ENCODE measurements at regions not wholly inside any gene's neighbourhood (a gene's known extent, or its start where the extent isn't known, plus 50 kb on each side); places are given as distances from the start of the nearest gene placed in this dataset.

DNA sequence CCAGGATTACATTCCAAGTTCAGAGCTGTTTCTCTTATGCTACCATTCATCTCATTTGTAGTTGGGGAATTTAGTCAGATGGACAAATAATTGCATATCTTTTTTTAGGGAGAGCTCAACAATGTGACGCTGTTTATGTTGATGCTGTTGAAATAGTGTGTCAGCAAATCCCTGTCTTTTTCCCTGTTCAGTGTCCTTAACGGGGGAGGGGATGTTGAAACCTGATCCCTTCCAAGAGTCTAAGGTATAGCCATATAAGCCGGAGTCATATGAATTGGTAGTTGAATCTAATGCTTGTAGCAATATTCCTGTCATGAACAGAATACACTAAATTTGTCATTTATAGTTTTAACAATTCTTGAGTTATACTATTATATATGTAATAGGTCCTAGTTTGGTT is 293.5 kb upstream of the FAT1 start:
- Histone ChIP-seq H3K9me1 (ENCODE audit: insufficient read depth, low read length) (no peaks in the 10 kb centered on the region), H2AFZ (replicated peaks; ENCODE audit: low read length, poor library complexity) (no peak overlapping the region), H2BK15ac (ENCODE audit: low read depth, low read length) (no peak overlapping the region), H3K27me3 (ENCODE audit: control insufficient read depth, insufficient read depth, low read length) (no peaks in the 10 kb centered on the region), H3K14ac (replicated peaks; ENCODE audit: low read depth, low read length) (no peak overlapping the region), H2AK9ac (replicated peaks; ENCODE audit: low read depth, low read length, poor library complexity) (no peak overlapping the region), H3K23ac (ENCODE audit: low read depth, low read length) (no peak overlapping the region), H3K4me3 (ENCODE audit: insufficient read depth, low read depth, low read length) (no peak overlapping the region), H4K8ac (ENCODE audit: low read depth in 2 of 2, low read length in 2 of 2) (no peak overlapping the region), H3K9ac (ENCODE audit: low read depth, low read length) (no peak overlapping the region), H4K91ac (ENCODE audit: insufficient read depth, low read depth, low read length) (no peak overlapping the region), H3K36me3 (ENCODE audit: control insufficient read depth, insufficient read depth, low read length) (no peaks in the 10 kb centered on the region), H2BK20ac (ENCODE audit: low read depth, low read length) (no peak overlapping the region), H3K4ac (ENCODE audit: low read depth, low read length) (no peak overlapping the region), H3K4me2 (ENCODE audit: low read depth, low read length) (no peak overlapping the region), H3K56ac (ENCODE audit: extremely low read depth, insufficient read depth, low read length) (no peak overlapping the region), H2BK120ac (ENCODE audit: low read depth, low read length) (no peak overlapping the region), H3K27ac (ENCODE audit: insufficient read depth, low read length) (no peak overlapping the region), H3K9me3 (ENCODE audit: control insufficient read depth, insufficient read depth, low read length) (no peaks in the 10 kb centered on the region), H3K4me1 (ENCODE audit: control insufficient read depth, insufficient read depth, low read length) (peaks cover 2% of the 10 kb centered on the region; the same call in 1 of the 2 replicates), H2BK5ac (ENCODE audit: low read depth, low read length, poor library complexity, severe bottlenecking) (no peak overlapping the region), H4K5ac (ENCODE audit: low read depth, low read length) (no peak overlapping the region), H4K20me1 (ENCODE audit: insufficient read depth, low read length) (no peaks in the 10 kb centered on the region), H2AK5ac (ENCODE audit: low read depth, low read length) (no peak overlapping the region), H3K18ac (ENCODE audit: low read depth, low read length) (no peak overlapping the region), H3K79me1 (ENCODE audit: low read depth in 1 of 2, low read length in 2 of 2) (no peaks in the 10 kb centered on the region)
- no CpG with 5 or more reads among the region's 3 CpGs for WGBS, 2 experiments (ENCODE audit: extremely low coverage in 2 of 2, insufficient read length in 1 of 2)
- ATAC-seq (ENCODE audit: low read depth), result no peak; the same call in 1 of the 2 replicates
- TF ChIP-seq, protein P1, sequence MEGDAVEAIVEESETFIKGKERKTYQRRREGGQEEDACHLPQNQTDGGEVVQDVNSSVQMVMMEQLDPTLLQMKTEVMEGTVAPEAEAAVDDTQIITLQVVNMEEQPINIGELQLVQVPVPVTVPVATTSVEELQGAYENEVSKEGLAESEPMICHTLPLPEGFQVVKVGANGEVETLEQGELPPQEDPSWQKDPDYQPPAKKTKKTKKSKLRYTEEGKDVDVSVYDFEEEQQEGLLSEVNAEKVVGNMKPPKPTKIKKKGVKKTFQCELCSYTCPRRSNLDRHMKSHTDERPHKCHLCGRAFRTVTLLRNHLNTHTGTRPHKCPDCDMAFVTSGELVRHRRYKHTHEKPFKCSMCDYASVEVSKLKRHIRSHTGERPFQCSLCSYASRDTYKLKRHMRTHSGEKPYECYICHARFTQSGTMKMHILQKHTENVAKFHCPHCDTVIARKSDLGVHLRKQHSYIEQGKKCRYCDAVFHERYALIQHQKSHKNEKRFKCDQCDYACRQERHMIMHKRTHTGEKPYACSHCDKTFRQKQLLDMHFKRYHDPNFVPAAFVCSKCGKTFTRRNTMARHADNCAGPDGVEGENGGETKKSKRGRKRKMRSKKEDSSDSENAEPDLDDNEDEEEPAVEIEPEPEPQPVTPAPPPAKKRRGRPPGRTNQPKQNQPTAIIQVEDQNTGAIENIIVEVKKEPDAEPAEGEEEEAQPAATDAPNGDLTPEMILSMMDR (conservative IDR thresholded peaks at IDR 0.05; ENCODE audit: low read depth, low read length), result no peak
- TF ChIP-seq MXI1 (IDR thresholded peaks at IDR 0.05; ENCODE audit: borderline replicate concordance, low read depth, low read length) (no peak), RCOR1 (IDR thresholded peaks at IDR 0.05; ENCODE audit: insufficient replicate concordance, low read length) (no peak), RAD21 (IDR thresholded peaks at IDR 0.05; ENCODE audit: low read length) (no peak), POLR2A (IDR thresholded peaks at IDR 0.05; ENCODE audit: low read depth, low read length) (no peak), MAZ (IDR thresholded peaks at IDR 0.05; ENCODE audit: borderline replicate concordance, low read depth, low read length) (no peak), CHD1 (IDR thresholded peaks at IDR 0.05; ENCODE audit: low read depth, low read length) (no peak), MAFK (IDR thresholded peaks at IDR 0.05; ENCODE audit: low read depth, low read length) (no peak), BHLHE40 (IDR thresholded peaks at IDR 0.05; ENCODE audit: low read depth, low read length) (no peak), RFX5 (IDR thresholded peaks at IDR 0.05; ENCODE audit: low read depth, low read length) (no peak), SMC3 (IDR thresholded peaks at IDR 0.05; ENCODE audit: low read depth, low read length) (no peak), FOS (IDR thresholded peaks at IDR 0.05; ENCODE audit: low read depth, low read length) (no peak), CEBPB (IDR thresholded peaks at IDR 0.05; ENCODE audit: low read depth, low read length) (no peak), NFE2L2 (IDR thresholded peaks at IDR 0.05; ENCODE audit: low read depth, low read length) (no peak)
- TF ChIP-seq, protein P2, sequence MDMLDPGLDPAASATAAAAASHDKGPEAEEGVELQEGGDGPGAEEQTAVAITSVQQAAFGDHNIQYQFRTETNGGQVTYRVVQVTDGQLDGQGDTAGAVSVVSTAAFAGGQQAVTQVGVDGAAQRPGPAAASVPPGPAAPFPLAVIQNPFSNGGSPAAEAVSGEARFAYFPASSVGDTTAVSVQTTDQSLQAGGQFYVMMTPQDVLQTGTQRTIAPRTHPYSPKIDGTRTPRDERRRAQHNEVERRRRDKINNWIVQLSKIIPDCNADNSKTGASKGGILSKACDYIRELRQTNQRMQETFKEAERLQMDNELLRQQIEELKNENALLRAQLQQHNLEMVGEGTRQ (IDR thresholded peaks at IDR 0.05; ENCODE audit: low read depth, low read length), result no peak
- TF ChIP-seq, protein P3, sequence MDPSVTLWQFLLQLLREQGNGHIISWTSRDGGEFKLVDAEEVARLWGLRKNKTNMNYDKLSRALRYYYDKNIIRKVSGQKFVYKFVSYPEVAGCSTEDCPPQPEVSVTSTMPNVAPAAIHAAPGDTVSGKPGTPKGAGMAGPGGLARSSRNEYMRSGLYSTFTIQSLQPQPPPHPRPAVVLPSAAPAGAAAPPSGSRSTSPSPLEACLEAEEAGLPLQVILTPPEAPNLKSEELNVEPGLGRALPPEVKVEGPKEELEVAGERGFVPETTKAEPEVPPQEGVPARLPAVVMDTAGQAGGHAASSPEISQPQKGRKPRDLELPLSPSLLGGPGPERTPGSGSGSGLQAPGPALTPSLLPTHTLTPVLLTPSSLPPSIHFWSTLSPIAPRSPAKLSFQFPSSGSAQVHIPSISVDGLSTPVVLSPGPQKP (IDR thresholded peaks at IDR 0.05; ENCODE audit: borderline replicate concordance, low read depth, low read length), result no peak
- ChIA-PET POLR2A (ENCODE audit: unreplicated experiment) (no interaction called here), CTCF (no interaction called here)
- dilution Hi-C loops (cut with HindIII; ENCODE audit: low sequenced_read_pairs, unreplicated experiment), result no loop called here
- no TSS peak for BruUV-seq (replicated peaks)
- in situ Hi-C loops (cut with MboI; ENCODE audit: low sequenced_read_pairs), result no loop called here
- DNase-seq, result no peak
- intact Hi-C loops (cut with micrococcal nuclease), result no loop called here
